ENCODE measurements at regions not wholly inside any gene's neighbourhood (a gene's known extent, or its start where the extent isn't known, plus 50 kb on each side); places are given as distances from the start of the nearest gene placed in this dataset.

- BruUV-seq (replicated peaks), result no TSS peak
- POLR2A ChIA-PET, result no interaction called here
- in situ Hi-C loops (cut with MboI) (no loop called here), intact Hi-C loops (cut with micrococcal nuclease) (no loop called here)
- Histone ChIP-seq H3K36me3 (ENCODE audit: control insufficient read depth, insufficient read depth, low read length) (no peaks in the 10 kb centered on the region), H4K20me1 (replicated peaks; ENCODE audit: control insufficient read depth, insufficient read depth, low read length) (no peaks in the 10 kb centered on the region), H3K9me1 (ENCODE audit: control insufficient read depth, insufficient read depth, low read length) (no peaks in the 10 kb centered on the region), H2AFZ (ENCODE audit: low read depth, low read length) (no peak overlapping the region), H3K27ac (ENCODE audit: extremely low read depth, low read depth, low read length) (no peak overlapping the region), H3K4me2 (ENCODE audit: insufficient read depth, low read length) (no peak overlapping the region), H3K27me3 (ENCODE audit: control insufficient read depth in 2 of 2, insufficient read depth in 2 of 2, low read length in 2 of 2) (no peaks in the 10 kb centered on the region), H3K4me3 (no peak overlapping the region), H3K79me2 (ENCODE audit: control insufficient read depth, insufficient read depth, low read length) (no peaks in the 10 kb centered on the region), H3K9me3 (replicated peaks; ENCODE audit: control insufficient read depth, insufficient read depth, low read depth, low read length) (0 out of 2 replicates have a peak, but pooled peaks cover 2% of the 10 kb centered on the region), H3K9ac (ENCODE audit: insufficient read depth in 1 of 2, low read depth in 2 of 2, low read length in 2 of 2) (no peak overlapping the region), H3K4me1 (replicated peaks in 1 of 2; ENCODE audit: control insufficient read depth in 2 of 2, insufficient read depth in 2 of 2, low read length in 2 of 2) (no peaks in the 10 kb centered on the region)
- TF ChIP-seq GATAD2B (IDR thresholded peaks at IDR 0.05; ENCODE audit: borderline replicate concordance) (no peak), ZNF217 (CRISPR knock-in tag; IDR thresholded peaks at IDR 0.05) (no peak), ZBTB2 (IDR thresholded peaks at IDR 0.05) (no peak), HINFP (tag; conservative IDR thresholded peaks at IDR 0.05; ENCODE audit: low read depth) (no peak)
- FAIRE-seq (no peak), ATAC-seq (no peak), DNase-seq (ENCODE audit: extremely low read depth in 1 of 4, low spot score in 3 of 4) (no peak)
- WGBS (ENCODE audit: insufficient coverage, low coverage, missing lambda C conversion rate), result 0% methylated on average over 2 of the region's 2 CpGs
- CTCF ChIA-PET (ENCODE audit: low intra/inter-chr PET ratio), result no interaction called here
Measured at GRCh38 chr13:100798739-100799361, 124.3 kb upstream of the TMTC4 start.
